ENCODE measurements at regions not wholly inside any gene's neighbourhood (a gene's known extent, or its start where the extent isn't known, plus 50 kb on each side); places are given as distances from the start of the nearest gene placed in this dataset.

- TF ChIP-seq, protein P1, sequence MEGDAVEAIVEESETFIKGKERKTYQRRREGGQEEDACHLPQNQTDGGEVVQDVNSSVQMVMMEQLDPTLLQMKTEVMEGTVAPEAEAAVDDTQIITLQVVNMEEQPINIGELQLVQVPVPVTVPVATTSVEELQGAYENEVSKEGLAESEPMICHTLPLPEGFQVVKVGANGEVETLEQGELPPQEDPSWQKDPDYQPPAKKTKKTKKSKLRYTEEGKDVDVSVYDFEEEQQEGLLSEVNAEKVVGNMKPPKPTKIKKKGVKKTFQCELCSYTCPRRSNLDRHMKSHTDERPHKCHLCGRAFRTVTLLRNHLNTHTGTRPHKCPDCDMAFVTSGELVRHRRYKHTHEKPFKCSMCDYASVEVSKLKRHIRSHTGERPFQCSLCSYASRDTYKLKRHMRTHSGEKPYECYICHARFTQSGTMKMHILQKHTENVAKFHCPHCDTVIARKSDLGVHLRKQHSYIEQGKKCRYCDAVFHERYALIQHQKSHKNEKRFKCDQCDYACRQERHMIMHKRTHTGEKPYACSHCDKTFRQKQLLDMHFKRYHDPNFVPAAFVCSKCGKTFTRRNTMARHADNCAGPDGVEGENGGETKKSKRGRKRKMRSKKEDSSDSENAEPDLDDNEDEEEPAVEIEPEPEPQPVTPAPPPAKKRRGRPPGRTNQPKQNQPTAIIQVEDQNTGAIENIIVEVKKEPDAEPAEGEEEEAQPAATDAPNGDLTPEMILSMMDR (IDR thresholded peaks at IDR 0.05 in 2 of 3, conservative IDR thresholded peaks at IDR 0.05 in 1 of 3; ENCODE audit: borderline replicate concordance in 1 of 3, insufficient read depth in 1 of 3, low read depth in 2 of 3, low read length in 2 of 3), result no peak
- TF ChIP-seq YY1 (IDR thresholded peaks at IDR 0.05; ENCODE audit: extremely low read depth, insufficient replicate concordance, low read depth, low read length) (no peak), TCF7L2 (IDR thresholded peaks at IDR 0.05; ENCODE audit: borderline replicate concordance, extremely low read depth, insufficient read depth, insufficient read length) (no peak), RAD21 (IDR thresholded peaks at IDR 0.05; ENCODE audit: low read depth) (no peak)
Measured at GRCh38 chr2:21431078-21431477, 307.3 kb downstream of the TDRD15 start.
